ENCODE measurements at regions not wholly inside any gene's neighbourhood (a gene's known extent, or its start where the extent isn't known, plus 50 kb on each side); places are given as distances from the start of the nearest gene placed in this dataset.

DNA sequence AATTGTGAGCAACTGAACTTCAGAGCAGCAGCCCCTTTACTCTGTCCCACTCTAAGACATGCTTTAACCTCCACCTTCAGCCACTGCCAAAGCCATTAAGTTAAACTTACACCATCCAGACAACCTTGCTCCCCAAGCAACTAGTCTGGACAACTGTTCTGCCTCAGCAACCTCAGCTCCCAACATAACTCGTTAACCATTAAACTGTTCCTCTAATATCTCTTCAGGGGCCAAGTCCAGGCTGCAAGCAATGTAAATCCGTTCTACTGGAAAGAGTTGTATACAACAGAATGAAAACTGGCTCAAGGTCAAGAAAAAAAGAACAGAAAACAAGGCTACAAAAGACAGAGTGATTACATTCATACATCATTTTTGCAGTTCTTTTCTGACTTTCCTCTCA is 131.7 kb upstream of the TARS1 start:
- TF ChIP-seq, protein P1, sequence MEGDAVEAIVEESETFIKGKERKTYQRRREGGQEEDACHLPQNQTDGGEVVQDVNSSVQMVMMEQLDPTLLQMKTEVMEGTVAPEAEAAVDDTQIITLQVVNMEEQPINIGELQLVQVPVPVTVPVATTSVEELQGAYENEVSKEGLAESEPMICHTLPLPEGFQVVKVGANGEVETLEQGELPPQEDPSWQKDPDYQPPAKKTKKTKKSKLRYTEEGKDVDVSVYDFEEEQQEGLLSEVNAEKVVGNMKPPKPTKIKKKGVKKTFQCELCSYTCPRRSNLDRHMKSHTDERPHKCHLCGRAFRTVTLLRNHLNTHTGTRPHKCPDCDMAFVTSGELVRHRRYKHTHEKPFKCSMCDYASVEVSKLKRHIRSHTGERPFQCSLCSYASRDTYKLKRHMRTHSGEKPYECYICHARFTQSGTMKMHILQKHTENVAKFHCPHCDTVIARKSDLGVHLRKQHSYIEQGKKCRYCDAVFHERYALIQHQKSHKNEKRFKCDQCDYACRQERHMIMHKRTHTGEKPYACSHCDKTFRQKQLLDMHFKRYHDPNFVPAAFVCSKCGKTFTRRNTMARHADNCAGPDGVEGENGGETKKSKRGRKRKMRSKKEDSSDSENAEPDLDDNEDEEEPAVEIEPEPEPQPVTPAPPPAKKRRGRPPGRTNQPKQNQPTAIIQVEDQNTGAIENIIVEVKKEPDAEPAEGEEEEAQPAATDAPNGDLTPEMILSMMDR (IDR thresholded peaks at IDR 0.05; ENCODE audit: borderline replicate concordance, insufficient read depth, low read depth, low read length), result no peak
- H3K4me3 ChIP-seq (ENCODE audit: low read depth, low read length), result no peak overlapping the region

DNA sequence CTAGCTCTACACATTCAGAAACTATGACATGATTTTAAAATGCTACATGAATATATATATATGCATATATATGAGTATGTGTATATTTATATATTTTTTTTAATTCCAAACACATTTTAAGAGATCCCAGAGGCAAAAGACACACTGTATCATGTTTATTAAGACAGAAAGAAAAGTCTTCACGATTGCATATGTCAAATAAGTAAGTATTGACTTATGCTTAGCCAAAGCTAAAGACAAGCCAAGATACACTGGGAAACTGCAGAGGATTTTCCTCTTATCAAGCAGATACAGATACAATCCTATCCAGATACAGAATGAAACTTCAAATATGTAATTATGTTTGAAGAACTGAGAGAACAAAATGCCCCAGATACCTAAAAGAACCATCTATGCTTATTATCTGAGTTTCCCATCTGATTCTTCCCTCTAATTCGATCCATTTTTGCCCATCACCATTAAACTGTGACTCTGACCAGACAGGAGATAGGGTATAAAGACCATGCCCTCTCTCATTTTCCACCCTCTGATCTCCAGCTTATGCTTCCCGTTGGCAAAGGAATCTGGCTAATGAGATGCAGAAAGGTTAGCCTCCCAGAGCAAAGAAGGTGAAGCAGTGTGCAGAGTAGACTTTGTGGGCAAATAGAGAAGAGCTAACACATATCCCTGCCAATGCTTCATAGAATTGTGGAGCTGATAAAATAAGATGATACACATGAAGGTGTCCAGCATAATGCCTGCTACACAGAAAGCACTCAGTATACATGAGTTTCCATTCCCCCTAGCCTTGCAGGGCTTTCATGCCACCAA is 131.0 kb upstream of the TARS1 start:
- no peak overlapping the region for H3K4me3 ChIP-seq (ENCODE audit: low read depth, low read length)
- TF ChIP-seq, protein P1 (IDR thresholded peaks at IDR 0.05; ENCODE audit: borderline replicate concordance, insufficient read depth, low read depth, low read length), result no peak

DNA sequence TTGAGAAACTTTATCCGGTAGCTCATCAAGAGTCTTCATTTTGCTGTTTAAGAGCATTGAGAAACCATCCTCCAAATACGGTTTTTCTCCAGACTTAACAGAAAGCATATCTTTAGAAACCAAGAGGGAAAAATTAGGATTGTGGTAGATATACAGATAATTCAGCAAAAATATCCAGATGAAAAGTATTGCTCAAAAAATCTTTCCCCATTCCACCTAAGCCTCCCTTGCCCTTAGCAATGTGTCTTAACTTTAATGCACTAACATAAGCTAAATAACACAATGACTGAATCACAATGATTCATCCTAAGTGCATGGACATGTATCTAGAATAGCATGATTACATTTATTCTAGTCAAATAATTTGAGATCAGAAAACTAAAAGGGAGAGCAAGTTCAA is 130.3 kb upstream of the TARS1 start:
- no peak overlapping the region for H3K4me3 ChIP-seq (ENCODE audit: low read depth, low read length)
- TF ChIP-seq, protein P1 (IDR thresholded peaks at IDR 0.05; ENCODE audit: borderline replicate concordance, insufficient read depth, low read depth, low read length), result no peak

DNA sequence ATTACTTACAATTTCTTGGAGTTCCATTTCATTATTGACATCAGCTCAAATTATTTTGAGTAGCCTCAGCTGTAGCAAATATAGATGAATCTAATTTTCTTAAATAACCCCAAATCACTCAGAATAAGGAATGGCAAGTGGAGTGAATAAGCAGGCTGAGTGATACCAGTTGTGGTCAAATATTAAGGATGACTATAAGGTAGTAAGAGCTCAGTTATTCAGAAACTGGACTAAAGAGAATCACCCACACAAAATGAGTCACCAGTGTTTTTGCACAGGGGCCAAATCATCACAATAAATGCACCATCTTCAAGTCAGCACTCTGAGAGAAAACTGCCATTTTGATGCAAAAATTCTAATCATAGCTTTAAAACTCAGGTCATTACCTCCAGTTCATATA is 128.9 kb upstream of the TARS1 start:
- TF ChIP-seq, protein P1 (IDR thresholded peaks at IDR 0.05; ENCODE audit: borderline replicate concordance, insufficient read depth, low read depth, low read length), result no peak
- no peak overlapping the region for H3K4me3 ChIP-seq (ENCODE audit: low read depth, low read length)

DNA sequence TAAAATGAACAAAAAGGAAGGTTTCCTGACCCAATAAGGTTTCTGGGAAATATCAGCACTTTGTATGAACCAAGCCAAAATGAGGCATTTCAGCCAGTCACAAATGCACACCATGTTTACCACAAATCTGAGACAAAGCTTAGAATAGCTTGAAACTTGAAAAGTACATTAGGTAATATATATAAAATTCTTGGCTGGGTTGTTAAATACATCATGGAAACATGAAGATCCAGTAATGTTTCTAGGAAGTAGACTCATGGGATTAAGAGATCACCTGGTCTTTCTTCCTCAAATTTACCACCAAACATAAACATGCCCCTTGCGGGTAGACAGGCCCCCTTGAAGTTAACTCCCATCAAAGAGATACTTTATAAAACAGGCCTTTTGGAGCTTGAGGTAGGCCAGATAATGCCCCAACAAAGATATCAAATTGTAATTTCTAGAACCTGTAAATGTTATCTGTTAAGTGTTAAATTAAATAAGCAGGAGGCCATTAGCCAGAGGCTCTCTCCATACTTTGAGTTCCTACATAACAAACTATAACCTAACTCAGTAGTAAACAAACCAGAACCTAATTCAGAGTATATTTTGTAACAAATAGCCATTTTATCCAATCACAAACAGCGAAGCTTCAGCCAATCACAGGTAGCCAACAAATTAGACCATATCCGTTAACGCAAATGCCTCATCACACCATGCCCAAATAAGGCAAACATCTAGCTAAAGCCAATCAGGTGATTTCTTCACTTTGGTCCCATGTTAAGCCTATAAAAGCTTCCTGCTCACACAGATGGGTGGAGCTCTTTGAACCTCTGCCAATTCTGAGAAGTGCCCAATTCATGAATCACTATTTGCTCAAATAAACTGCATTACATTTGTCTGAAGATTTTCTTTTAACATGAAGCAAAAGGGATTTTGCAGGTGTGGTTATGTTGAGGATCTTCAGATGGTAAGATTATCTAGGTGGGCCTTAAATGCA is 127.9 kb upstream of the TARS1 start:
- H3K4me3 ChIP-seq (ENCODE audit: low read depth, low read length), result no peak overlapping the region
- TF ChIP-seq, protein P1 (IDR thresholded peaks at IDR 0.05; ENCODE audit: borderline replicate concordance, insufficient read depth, low read depth, low read length), result no peak

DNA sequence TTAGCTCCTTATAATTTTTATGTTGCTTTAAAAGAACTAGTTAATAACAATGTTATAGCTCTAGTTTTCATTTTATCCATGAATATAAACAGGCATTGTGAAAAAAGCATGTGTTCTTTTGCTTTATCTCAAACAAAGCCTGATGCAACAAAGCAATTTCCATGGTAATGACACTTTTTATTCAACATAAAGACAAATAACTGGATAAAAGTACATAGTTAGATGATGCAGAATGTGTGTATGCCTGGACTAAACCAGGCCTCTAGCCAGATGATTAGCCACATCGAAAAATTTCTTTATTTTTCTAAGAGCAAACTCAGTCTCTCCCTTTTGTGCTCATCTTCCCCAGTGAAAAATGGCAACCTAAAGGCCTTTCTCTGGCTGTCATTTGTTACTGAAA is 125.6 kb upstream of the TARS1 start:
- H3K4me3 ChIP-seq (ENCODE audit: low read depth, low read length), result no peak overlapping the region
- TF ChIP-seq, protein P1 (IDR thresholded peaks at IDR 0.05; ENCODE audit: borderline replicate concordance, insufficient read depth, low read depth, low read length), result no peak
